CD4-positive, alpha-beta memory T cell (primary cell): ENCODE measurements at regions not wholly inside any gene's neighbourhood (a gene's known extent, or its start where the extent isn't known, plus 50 kb on each side); places are given as distances from the start of the nearest gene placed in this dataset.
A peak's percentile ranks its signal among the peaks of the same experiment; 100 is the strongest.

Source experiments
- CTCF ChIA-PET: fragments of 350-600 bp; sonication (Branson Sonifier 250); formaldehyde crosslinking; loops from one replicate; lab custom pipeline; 2021; ENCODE audit warnings: inconsistent platforms; ENCODE audit not compliant: partially characterized antibody; lab: Charles Lee
- POLR2A ChIA-PET: fragments of 350-600 bp; sonication (Branson Sonifier 250); formaldehyde crosslinking; loops from one replicate; lab custom pipeline; 2021; ENCODE audit not compliant: partially characterized antibody; lab: Charles Lee
- DNase-seq, 5 donors: peaks; one replicate each; pipeline versions ENCODE4 v3.0.0 to v3.0.0-alpha.2; 2020 to 2022; ENCODE audit warnings: mixed read lengths in 1 of 5
- H3K27ac ChIP-seq: one replicate; pipeline ENCODE4 v1.7.0; 2013; ENCODE audit warnings: low read depth, low read length
- H3K27me3 ChIP-seq: 2 replicates; pipeline ENCODE4 v1.7.0; 2013; ENCODE audit warnings: mild to moderate bottlenecking, low read length, moderate library complexity; ENCODE audit not compliant: insufficient read depth
- H3K36me3 ChIP-seq: 2 replicates; pipeline ENCODE4 v1.7.0; 2013; ENCODE audit warnings: mild to moderate bottlenecking, low read length, moderate library complexity; ENCODE audit not compliant: insufficient read depth
- H3K4me1 ChIP-seq: 2 replicates; pipeline ENCODE4 v1.7.0; 2013; ENCODE audit warnings: mild to moderate bottlenecking, low read length, moderate library complexity; ENCODE audit not compliant: insufficient read depth
- H3K4me3 ChIP-seq, 2 donors: one replicate each; pipeline ENCODE4 v1.7.0; 2013; ENCODE audit warnings: low read length in 2 of 2, mild to moderate bottlenecking in 1 of 2
- H3K9me3 ChIP-seq, 2 donors: one replicate each; pipeline ENCODE4 v1.7.0; 2013; ENCODE audit warnings: low read length in 2 of 2, control low read depth in 1 of 2; ENCODE audit not compliant: control insufficient read depth in 1 of 2
- H3K27ac Mint-ChIP-seq, 7 donors: one replicate each; pipeline ENCODE4 v1.8.0; 2020 to 2021; ENCODE audit warnings: mixed read lengths in 7 of 7, mild to moderate bottlenecking in 6 of 7, inconsistent platforms in 3 of 7, moderate library complexity in 3 of 7
- H3K27me3 Mint-ChIP-seq, 2 donors: one replicate each; pipeline ENCODE4 v1.8.0; 2020 to 2021; ENCODE audit warnings: mixed read lengths in 2 of 2
- H3K36me3 Mint-ChIP-seq, 2 donors: one replicate each; pipeline ENCODE4 v1.8.0; 2020 to 2021; ENCODE audit warnings: mixed read lengths in 2 of 2, inconsistent platforms in 1 of 2, mild to moderate bottlenecking in 1 of 2
- H3K4me1 Mint-ChIP-seq, 4 donors: one replicate each; pipeline ENCODE4 v1.8.0; 2020 to 2021; ENCODE audit warnings: mixed read lengths in 4 of 4, mild to moderate bottlenecking in 1 of 4
- H3K4me3 Mint-ChIP-seq, 8 donors: one replicate each; pipeline ENCODE4 v1.8.0; 2020 to 2021; ENCODE audit warnings: mixed read lengths in 8 of 8, mild to moderate bottlenecking in 7 of 8, moderate library complexity in 6 of 8, inconsistent platforms in 3 of 8
- H3K9me3 Mint-ChIP-seq, 8 donors: one replicate each; pipeline ENCODE4 v1.8.0; 2020 to 2021; ENCODE audit warnings: mixed read lengths in 8 of 8, mild to moderate bottlenecking in 5 of 8, inconsistent platforms in 3 of 8, moderate library complexity in 1 of 8
- intact Hi-C: fragments of 100-400 bp; cut with micrococcal nuclease; formaldehyde crosslinking; loops from one replicate; pipeline ENCODE4 v1.15.1; 2023

DNA sequence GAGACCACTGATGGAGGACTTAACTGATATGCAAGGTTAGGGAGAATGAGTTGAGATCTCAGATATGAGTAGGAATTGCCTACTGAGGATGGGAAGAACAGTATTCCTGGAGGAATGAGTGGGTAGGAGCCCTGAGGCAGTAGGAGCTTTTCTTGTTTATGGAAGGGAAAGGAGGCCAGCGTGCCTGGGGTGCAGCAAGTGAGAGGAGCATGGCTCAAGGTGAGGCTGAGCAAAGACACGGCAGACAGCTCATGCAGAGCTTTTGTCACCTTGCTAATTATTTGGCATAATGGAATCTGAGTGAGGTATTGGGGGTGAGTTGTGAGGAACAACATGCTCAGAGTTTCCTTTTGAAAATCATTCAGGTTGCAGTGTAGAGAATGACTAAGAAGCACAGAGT is 65.3 kb upstream of the IBSP start:
- ChIA-PET POLR2A (no interaction called here), CTCF (no interaction called here)
- H3K36me3 Mint-ChIP-seq, result no peaks in the 10 kb centered on the region

GRCh38 chr4:87734936-87735335 is 64.4 kb upstream of the IBSP start:
- Mint-ChIP-seq H3K27me3 (peaks cover 7 to 8% of the 10 kb centered on the region in 2 donors), H3K4me3 (no peak overlapping the region), H3K27ac (no peak overlapping the region), H3K9me3 (no peaks in the 10 kb centered on the region), H3K36me3 (no peaks in the 10 kb centered on the region), H3K4me1 (no peaks in the 10 kb centered on the region)
- DNase-seq, result no peak
- intact Hi-C loops, result no loop called here
- no peak overlapping the region for H3K27ac ChIP-seq
- CTCF ChIA-PET, result no interaction called here
- H3K4me1 ChIP-seq, result no peaks in the 10 kb centered on the region
- H3K36me3 ChIP-seq, result no peaks in the 10 kb centered on the region
- no peaks in the 10 kb centered on the region for H3K27me3 ChIP-seq
- H3K9me3 ChIP-seq, result no peaks in the 10 kb centered on the region
- POLR2A ChIA-PET, result no interaction called here
- H3K4me3 ChIP-seq, result no peak overlapping the region

More for the DNA sequence above, 65.3 kb upstream of the IBSP start:
- Histone ChIP-seq H3K27me3 (no peaks in the 10 kb centered on the region), H3K4me3 (no peak overlapping the region), H3K27ac (no peak overlapping the region), H3K36me3 (no peaks in the 10 kb centered on the region), H3K4me1 (no peaks in the 10 kb centered on the region), H3K9me3 (no peaks in the 10 kb centered on the region)
- Mint-ChIP-seq H3K9me3 (no peaks in the 10 kb centered on the region), H3K27me3 (peaks cover 3 to 8% of the 10 kb centered on the region in 2 donors), H3K27ac (no peak overlapping the region), H3K4me3 (no peak overlapping the region), H3K4me1 (no peaks in the 10 kb centered on the region)
- intact Hi-C loops, result no loop called here
- no peak for DNase-seq

- no peaks in the 10 kb centered on the region for H3K9me3 ChIP-seq
- POLR2A ChIA-PET, result no interaction called here
- DNase-seq, result no peak
- H3K36me3 ChIP-seq, result no peaks in the 10 kb centered on the region
- Mint-ChIP-seq H3K9me3 (peaks cover 0 to under 1% (median 0%) of the 10 kb centered on the region in 8 donors), H3K36me3 (no peaks in the 10 kb centered on the region), H3K27me3 (peaks cover 6 to 8% of the 10 kb centered on the region in 2 donors), H3K27ac (no peak overlapping the region), H3K4me1 (no peaks in the 10 kb centered on the region), H3K4me3 (no peak overlapping the region)
- intact Hi-C loops, result no loop called here
- no peak overlapping the region for H3K4me3 ChIP-seq
- no peaks in the 10 kb centered on the region for H3K4me1 ChIP-seq
- CTCF ChIA-PET, result no interaction called here
- no peak overlapping the region for H3K27ac ChIP-seq
- H3K27me3 ChIP-seq, result no peaks in the 10 kb centered on the region
Observed at GRCh38 chr4:87738483-87738882, 60.9 kb upstream of the IBSP start.

- H3K9me3 Mint-ChIP-seq, result peaks cover 0 to 3% (median 0%) of the 10 kb centered on the region in 8 donors
- Histone ChIP-seq H3K27me3 (no peaks in the 10 kb centered on the region), H3K4me3 (no peak overlapping the region), H3K27ac (no peak overlapping the region), H3K4me1 (no peaks in the 10 kb centered on the region), H3K9me3 (no peaks in the 10 kb centered on the region), H3K36me3 (no peaks in the 10 kb centered on the region)
- CTCF ChIA-PET, result no interaction called here
- no peaks in the 10 kb centered on the region for H3K36me3 Mint-ChIP-seq
- POLR2A ChIA-PET, result no interaction called here
- DNase-seq, result no peak
- peaks cover 6 to 8% of the 10 kb centered on the region in 2 donors for H3K27me3 Mint-ChIP-seq
- H3K4me3 Mint-ChIP-seq, result no peak overlapping the region
- no peak overlapping the region for H3K27ac Mint-ChIP-seq
- intact Hi-C loops, result no loop called here
- no peaks in the 10 kb centered on the region for H3K4me1 Mint-ChIP-seq
Observed at GRCh38 chr4:87739494-87739893, 59.9 kb upstream of the IBSP start.

DNA sequence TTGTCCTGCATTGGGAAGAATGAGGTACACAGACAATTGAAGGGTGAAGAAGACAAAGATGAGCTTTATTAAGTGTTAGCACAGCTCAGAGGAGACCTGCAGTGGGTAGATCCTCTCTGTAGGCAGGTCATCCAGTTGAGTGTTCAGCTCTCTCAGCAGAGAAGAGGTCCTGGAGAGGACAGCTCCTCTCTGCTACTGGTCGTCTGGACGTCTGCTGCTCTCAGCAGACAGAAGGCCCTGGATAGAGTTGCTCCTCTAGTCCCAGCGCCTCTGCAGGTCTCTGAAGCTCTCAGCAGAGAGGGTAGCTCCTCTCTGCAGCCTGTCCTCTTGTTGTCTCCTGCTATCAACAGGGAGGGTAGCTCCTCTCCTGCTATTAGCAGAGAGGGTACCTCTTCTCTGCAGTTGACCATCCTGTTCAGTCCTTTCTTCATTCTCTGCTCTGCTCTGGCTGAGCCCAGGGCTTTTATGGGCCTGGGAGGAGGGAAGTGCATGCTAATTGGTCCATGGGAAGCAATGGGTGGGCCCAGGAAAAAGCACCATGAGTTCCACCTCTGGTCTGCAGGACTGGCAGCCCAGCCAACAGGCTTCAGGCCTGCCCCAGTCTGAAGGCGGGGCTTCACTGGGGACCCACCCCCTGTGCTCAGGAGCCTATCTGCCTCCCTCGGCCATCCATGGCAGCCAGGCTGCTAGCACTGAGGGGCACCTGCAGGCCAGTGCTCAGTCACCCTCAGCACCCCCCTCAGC is 54.1 kb upstream of the IBSP start:
- no peaks in the 10 kb centered on the region for H3K9me3 ChIP-seq
- H3K4me3 ChIP-seq, result no peak overlapping the region
- no peaks in the 10 kb centered on the region for H3K4me1 ChIP-seq
- Mint-ChIP-seq H3K4me1 (no peaks in the 10 kb centered on the region), H3K27ac (no peak overlapping the region), H3K9me3 (peaks cover 0 to 3% (median 0%) of the 10 kb centered on the region in 8 donors), H3K4me3 (no peak overlapping the region), H3K36me3 (no peaks in the 10 kb centered on the region), H3K27me3 (no peaks in the 10 kb centered on the region)
- no peaks in the 10 kb centered on the region for H3K27me3 ChIP-seq
- ChIA-PET CTCF (no interaction called here), POLR2A (no interaction called here)
- intact Hi-C loops, result no loop called here
- peak in 1 of 5 donors; percentile 16 for DNase-seq
- no peak overlapping the region for H3K27ac ChIP-seq
- H3K36me3 ChIP-seq, result no peaks in the 10 kb centered on the region

- CTCF ChIA-PET, result no interaction called here
- Histone ChIP-seq H3K4me3 (no peak overlapping the region), H3K27ac (no peak overlapping the region), H3K4me1 (no peaks in the 10 kb centered on the region), H3K27me3 (no peaks in the 10 kb centered on the region), H3K36me3 (no peaks in the 10 kb centered on the region), H3K9me3 (no peaks in the 10 kb centered on the region)
- Mint-ChIP-seq H3K36me3 (no peaks in the 10 kb centered on the region), H3K4me1 (no peaks in the 10 kb centered on the region), H3K9me3 (peaks cover 0 to 3% (median 0%) of the 10 kb centered on the region in 8 donors), H3K27me3 (no peaks in the 10 kb centered on the region), H3K27ac (no peak overlapping the region), H3K4me3 (peak overlapping the region in 1 of 8 donors; percentile 9)
- intact Hi-C loops, result no loop called here
- DNase-seq, result peak in 1 of 5 donors; percentile 14
- POLR2A ChIA-PET, result no interaction called here
Observed at GRCh38 chr4:87746001-87746400, 53.4 kb upstream of the IBSP start.
